Left ventricle myocardium superior (tissue), 1 donor: ENCODE measurements at regions not wholly inside any gene's neighbourhood (a gene's known extent, or its start where the extent isn't known, plus 50 kb on each side); places are given as distances from the start of the nearest gene placed in this dataset.

Source experiments
- ATAC-seq: fragments of 200-7000 bp; cut with Tn5 transposase; one replicate; pipeline ENCODE4 v1.9.1; 2020; ENCODE audit warnings: mild to moderate bottlenecking, moderate library complexity
- DNase-seq: peaks from one replicate; pipeline ENCODE4 v3.0.0-alpha.2; 2020
- intact Hi-C: fragments of 100-400 bp; cut with micrococcal nuclease; formaldehyde crosslinking; loops from one replicate; pipeline ENCODE4 v1.11.0; 2022
- donor health status: DM: no; HTN: yes; CAD: no; lungs with severe emphysema.

DNA sequence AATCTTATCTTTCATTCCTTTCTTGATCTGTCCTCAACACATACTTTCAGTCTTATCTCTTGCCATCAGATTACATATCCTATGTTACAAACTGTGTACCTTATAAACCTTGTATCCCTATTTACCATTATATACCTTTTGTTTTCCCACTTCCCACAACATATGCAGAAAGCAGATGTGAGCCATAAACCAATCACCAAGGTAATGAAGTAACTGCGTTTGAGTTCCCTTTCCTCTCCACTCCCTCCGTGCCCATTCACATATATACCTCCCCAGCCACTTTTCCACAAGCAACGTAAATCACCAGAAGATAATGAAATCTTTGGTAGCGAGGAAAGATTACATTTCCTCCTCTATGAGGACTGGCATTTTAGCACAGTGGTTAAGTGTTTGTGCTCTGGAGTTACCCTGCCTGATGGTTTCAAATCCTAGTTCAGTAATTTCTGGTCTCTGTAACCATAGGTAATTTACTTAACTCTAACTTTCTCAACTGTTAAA is 55.5 kb upstream of the PHF14 start:
- DNase-seq, result no peak

DNA sequence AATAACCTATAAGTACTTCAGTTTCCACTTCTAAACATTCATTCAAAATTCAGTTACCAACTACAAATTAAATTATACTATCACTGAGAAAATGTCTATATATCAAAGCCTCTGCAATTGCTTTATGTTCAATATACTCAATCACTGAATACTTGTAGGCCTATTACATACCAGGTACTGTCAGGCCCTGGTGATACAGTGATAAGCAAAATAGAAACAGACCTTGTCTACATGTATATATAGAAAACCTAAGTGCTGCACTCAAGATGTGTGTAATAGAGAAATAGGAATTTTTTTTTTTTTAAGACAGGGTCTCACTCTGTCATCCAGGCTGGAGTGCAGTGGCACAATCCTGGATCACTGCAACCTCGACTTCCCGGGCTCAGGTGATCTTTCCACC is 53.7 kb upstream of the PHF14 start:
- intact Hi-C loops, result no loop called here
- ATAC-seq (no peak), DNase-seq (no peak)

More for the DNA sequence above, 55.5 kb upstream of the PHF14 start:
- ATAC-seq, result no peak
- intact Hi-C loops, result no loop called here
